ENCODE measurements at regions not wholly inside any gene's neighbourhood (a gene's known extent, or its start where the extent isn't known, plus 50 kb on each side); places are given as distances from the start of the nearest gene placed in this dataset.
"Not testable (repeated sequence)": the region's sequence is repeated elsewhere in the genome, so short reads cannot be mapped to it uniquely, and the experiment has no call there.

DNA sequence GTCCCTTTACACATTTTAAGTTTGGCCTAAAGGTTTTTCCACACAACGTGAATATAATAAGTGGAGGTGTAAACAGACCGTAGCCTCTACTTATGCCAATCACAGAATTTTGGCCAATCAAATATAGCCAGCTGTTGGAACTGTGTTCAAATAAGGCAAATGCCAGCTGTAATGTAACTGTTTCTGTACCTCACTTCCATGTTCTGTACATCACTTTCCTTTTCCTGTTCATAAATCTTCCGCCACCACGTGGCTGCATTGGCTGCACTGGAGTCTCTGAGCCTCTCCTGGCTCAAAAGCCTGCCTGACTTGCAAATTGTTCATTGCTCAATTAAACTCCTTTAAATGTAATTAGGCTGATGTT is 105.1 kb upstream of the SMIM31 start:
- WGBS, 4 donors: 81 to 87% (median 84%) methylated on average over 4 of the region's 4 CpGs
- H3K4me1 ChIP-seq: no peaks in the 10 kb centered on the region
- intact Hi-C loops (cut with DNase I): no loop called here
- DNase-seq (no peak), ATAC-seq (no peak)
- H3K27me3 ChIP-seq: no peaks in the 10 kb centered on the region
- TF ChIP-seq, protein P1, sequence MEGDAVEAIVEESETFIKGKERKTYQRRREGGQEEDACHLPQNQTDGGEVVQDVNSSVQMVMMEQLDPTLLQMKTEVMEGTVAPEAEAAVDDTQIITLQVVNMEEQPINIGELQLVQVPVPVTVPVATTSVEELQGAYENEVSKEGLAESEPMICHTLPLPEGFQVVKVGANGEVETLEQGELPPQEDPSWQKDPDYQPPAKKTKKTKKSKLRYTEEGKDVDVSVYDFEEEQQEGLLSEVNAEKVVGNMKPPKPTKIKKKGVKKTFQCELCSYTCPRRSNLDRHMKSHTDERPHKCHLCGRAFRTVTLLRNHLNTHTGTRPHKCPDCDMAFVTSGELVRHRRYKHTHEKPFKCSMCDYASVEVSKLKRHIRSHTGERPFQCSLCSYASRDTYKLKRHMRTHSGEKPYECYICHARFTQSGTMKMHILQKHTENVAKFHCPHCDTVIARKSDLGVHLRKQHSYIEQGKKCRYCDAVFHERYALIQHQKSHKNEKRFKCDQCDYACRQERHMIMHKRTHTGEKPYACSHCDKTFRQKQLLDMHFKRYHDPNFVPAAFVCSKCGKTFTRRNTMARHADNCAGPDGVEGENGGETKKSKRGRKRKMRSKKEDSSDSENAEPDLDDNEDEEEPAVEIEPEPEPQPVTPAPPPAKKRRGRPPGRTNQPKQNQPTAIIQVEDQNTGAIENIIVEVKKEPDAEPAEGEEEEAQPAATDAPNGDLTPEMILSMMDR (IDR thresholded peaks at IDR 0.05): no peak
- TF ChIP-seq POLR2A (IDR thresholded peaks at IDR 0.05): no peak
- H3K27ac ChIP-seq: no peak overlapping the region
- H3K9me3 ChIP-seq: peaks cover 0 to 2% (median 0%) of the 10 kb centered on the region in 12 donors
- no peaks in the 10 kb centered on the region for H3K36me3 ChIP-seq
- H3K4me3 ChIP-seq: no peak overlapping the region

DNA sequence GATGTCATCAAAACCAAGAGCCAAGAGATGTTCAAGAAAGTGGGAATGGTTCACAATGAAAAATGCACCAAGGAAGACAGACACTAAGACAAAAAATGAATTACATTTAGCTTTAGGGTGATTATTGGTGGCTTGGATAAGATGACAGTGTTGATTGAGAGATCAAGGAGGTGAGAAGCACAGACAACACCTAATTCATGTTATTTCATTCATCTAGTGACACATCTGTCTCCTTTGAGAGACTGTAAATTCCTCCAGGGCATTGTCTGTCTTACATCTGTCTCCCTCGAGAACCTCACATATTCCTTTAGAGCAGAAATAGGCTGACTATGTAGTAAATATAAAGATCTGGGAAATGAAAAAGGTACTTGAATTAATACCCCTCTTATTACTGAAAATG is 94.2 kb upstream of the SMIM31 start:
- Histone ChIP-seq H3K36me3 (no peaks in the 10 kb centered on the region), H3K27ac (no peak overlapping the region), H3K4me1 (no peaks in the 10 kb centered on the region), H3K9me3 (peaks cover 0 to 11% (median 0%) of the 10 kb centered on the region in 12 donors), H3K27me3 (no peaks in the 10 kb centered on the region), H3K4me3 (no peak overlapping the region)
- no peak for DNase-seq
- WGBS, 4 donors: 57 to 67% (median 62%) methylated on average over 1 of the region's 1 CpG
- intact Hi-C loops (cut with DNase I): no loop called here
- ATAC-seq: no peak
- TF ChIP-seq POLR2A (IDR thresholded peaks at IDR 0.05): no peak
- TF ChIP-seq, protein P1 (IDR thresholded peaks at IDR 0.05): no peak

DNA sequence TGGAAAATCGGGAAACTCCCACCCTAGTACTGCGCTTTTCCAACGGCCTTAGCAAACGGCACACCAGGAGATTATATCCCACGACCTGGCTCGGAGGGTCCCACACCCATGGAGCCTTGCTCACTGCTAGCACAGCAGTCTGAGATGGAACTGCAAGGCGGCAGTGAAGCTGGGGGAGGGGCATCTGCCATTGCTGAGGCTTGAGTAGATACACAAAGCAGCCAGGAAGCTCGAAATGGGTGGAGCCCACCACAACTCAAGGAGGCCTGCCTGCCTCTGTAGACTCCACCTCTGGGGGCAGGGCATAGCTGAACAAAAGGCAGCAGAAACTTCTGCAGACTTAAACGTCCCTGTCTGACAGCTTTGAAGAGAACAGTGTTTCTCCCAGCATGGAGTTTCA is 77.8 kb upstream of the SMIM31 start:
- H3K4me3 ChIP-seq; H3K9me3 ChIP-seq; H3K36me3 ChIP-seq; H3K4me1 ChIP-seq; DNase-seq; H3K27ac ChIP-seq; H3K27me3 ChIP-seq; intact Hi-C loops (cut with DNase I); ATAC-seq: not testable (repeated sequence)
- WGBS, 4 donors: 69 to 82% (median 76%) methylated on average over 9 of the region's 9 CpGs

DNA sequence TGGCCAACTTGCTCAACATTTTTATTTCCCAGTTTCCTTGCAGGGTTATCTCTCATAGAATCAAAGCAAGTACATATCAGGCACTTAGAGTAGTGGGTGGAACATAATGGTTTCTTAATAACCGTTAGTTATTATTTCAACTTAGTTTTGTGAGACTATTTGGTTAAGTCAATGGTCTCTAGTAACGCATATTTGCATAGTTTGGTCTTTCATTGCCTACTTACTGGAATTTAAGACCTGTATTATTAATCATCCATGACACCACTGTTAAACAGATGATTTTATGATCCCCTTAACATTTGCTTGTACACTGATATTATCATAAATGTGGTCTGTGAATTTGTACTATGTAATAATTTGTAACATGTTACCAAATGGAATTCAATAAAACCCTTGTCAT is 70.9 kb upstream of the SMIM31 start:
- H3K27ac ChIP-seq: no peak overlapping the region
- no peaks in the 10 kb centered on the region for H3K36me3 ChIP-seq

DNA sequence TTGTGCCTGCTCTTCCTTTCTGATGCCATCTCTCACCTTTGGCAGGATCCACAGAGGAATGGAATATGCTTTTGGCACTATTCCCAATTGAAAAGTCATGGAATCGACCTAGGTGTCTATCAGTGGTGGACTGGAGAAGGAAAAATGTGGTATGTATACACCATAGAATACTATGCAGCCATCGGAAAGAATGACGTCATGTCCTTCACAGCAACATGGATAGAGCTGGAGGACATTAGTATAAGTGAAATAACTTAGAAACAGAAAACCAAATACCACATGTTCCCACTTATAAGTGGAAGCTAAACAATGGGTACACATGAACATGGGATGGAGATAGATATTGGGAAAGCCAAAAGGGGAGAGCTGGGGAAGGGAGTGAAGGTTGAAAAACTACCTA is 58.3 kb upstream of the SMIM31 start:
- WGBS, 4 donors: 65 to 80% (median 72%) methylated on average over 3 of the region's 3 CpGs

More for the DNA sequence above, 70.9 kb upstream of the SMIM31 start:
- DNase-seq: no peak
- WGBS, 4 donors: 79 to 87% (median 83%) methylated on average over 2 of the region's 2 CpGs
- no peaks in the 10 kb centered on the region for H3K4me1 ChIP-seq
- H3K9me3 ChIP-seq: no peaks in the 10 kb centered on the region
- intact Hi-C loops (cut with DNase I): no loop called here
- no peak for ATAC-seq
- no peak for TF ChIP-seq POLR2A (IDR thresholded peaks at IDR 0.05)
- TF ChIP-seq, protein P1 (IDR thresholded peaks at IDR 0.05): no peak
- H3K4me3 ChIP-seq: no peak overlapping the region
- H3K27me3 ChIP-seq: no peaks in the 10 kb centered on the region

More for the DNA sequence above, 58.3 kb upstream of the SMIM31 start:
- H3K36me3 ChIP-seq: no peaks in the 10 kb centered on the region
- TF ChIP-seq, protein P1 (IDR thresholded peaks at IDR 0.05): no peak
- no peak for TF ChIP-seq POLR2A (IDR thresholded peaks at IDR 0.05)
- ATAC-seq (no peak), DNase-seq (no peak)
- no peaks in the 10 kb centered on the region for H3K9me3 ChIP-seq
- H3K4me1 ChIP-seq: no peaks in the 10 kb centered on the region
- no peaks in the 10 kb centered on the region for H3K27me3 ChIP-seq
- H3K4me3 ChIP-seq: no peak overlapping the region
- intact Hi-C loops (cut with DNase I): no loop called here
- H3K27ac ChIP-seq: no peak overlapping the region

Data from heart left ventricle (tissue), 16 donors.